VCaP (cell line): ENCODE measurements at regions not wholly inside any gene's neighbourhood (a gene's known extent, or its start where the extent isn't known, plus 50 kb on each side); places are given as distances from the start of the nearest gene placed in this dataset.

Experiments
- H3K27ac ChIP-seq: fragments of 450-650 bp; 2 replicates; pipeline ENCODE4 v1.5.1; 2017
- TF ChIP-seq, protein P1 (sequence below): fragments of 450-650 bp; conservative IDR thresholded peaks from 2 replicates; pipeline ENCODE4 v1.5.1; 2017; ENCODE audit warnings: mild to moderate bottlenecking, moderate library complexity

GRCh38 chr18:76633588-76634269, 138.7 kb upstream of the ZNF516 start:
- TF ChIP-seq, protein P1, sequence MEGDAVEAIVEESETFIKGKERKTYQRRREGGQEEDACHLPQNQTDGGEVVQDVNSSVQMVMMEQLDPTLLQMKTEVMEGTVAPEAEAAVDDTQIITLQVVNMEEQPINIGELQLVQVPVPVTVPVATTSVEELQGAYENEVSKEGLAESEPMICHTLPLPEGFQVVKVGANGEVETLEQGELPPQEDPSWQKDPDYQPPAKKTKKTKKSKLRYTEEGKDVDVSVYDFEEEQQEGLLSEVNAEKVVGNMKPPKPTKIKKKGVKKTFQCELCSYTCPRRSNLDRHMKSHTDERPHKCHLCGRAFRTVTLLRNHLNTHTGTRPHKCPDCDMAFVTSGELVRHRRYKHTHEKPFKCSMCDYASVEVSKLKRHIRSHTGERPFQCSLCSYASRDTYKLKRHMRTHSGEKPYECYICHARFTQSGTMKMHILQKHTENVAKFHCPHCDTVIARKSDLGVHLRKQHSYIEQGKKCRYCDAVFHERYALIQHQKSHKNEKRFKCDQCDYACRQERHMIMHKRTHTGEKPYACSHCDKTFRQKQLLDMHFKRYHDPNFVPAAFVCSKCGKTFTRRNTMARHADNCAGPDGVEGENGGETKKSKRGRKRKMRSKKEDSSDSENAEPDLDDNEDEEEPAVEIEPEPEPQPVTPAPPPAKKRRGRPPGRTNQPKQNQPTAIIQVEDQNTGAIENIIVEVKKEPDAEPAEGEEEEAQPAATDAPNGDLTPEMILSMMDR = no peak
- H3K27ac ChIP-seq = no peak overlapping the region

DNA sequence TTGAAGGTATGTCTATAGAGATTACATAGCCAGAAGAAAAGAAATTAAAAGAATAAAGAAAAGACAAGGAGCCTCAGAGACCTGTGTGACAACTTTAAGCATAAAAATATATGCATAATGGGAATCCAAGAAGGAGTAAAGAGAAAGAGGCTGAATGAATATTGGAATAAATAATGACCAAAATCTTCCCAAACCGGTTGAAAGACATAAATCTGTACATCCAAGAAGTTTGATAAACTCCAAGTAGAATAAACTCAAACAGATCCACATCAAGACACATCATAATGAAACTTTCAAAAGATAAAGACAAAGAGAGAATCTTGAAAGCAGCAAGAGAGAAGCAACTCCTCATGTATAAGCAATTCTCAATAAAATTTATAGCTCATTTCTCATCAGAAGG, 132.4 kb upstream of the ZNF516 start:
- TF ChIP-seq, protein P1 = no peak
- H3K27ac ChIP-seq = no peak overlapping the region

DNA sequence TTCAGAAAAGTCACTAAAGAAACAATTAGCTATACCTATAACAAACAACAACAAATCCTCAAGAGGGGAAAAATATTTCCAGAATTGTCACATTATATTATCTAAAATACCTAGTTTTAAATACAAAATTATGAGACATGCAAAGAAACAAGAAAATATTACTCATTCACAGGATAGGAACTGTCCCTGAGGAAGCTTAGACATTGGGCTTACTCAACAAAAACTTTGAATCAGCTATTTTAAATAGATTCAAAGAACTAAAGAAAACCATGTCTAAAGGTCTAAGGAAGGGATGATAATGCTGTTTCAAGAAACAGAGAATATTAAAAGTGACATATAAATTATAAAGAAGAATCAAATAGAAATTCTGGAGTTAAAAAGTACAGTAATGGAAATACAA, 131.9 kb upstream of the ZNF516 start:
- no peak overlapping the region for H3K27ac ChIP-seq
- TF ChIP-seq, protein P1 = no peak

DNA sequence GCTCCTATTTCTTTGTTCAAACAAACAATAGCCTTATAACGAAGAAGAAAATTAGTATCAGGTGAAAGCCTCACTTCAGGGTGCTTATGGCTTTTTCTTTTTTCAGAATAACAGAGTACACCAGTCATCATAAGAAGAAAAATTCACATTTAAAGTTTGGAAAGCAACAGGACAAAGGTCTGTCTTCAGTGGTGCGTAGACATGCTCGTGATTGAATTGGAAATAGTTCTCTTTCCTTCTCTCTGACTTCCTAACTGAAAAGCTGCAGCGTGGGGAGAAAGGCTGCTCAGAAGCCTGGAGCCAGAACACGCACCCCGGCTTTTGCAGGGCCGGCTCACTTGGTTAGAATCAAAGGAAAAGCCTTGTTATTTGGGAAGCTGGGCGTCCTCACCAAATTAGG, 127.6 kb upstream of the ZNF516 start:
- TF ChIP-seq, protein P1 = no peak
- H3K27ac ChIP-seq = no peak overlapping the region

GRCh38 chr18:76621782-76622495, 126.9 kb upstream of the ZNF516 start:
- H3K27ac ChIP-seq = peak overlapping the region; percentile 26; the same call in 1 of the 2 replicates
- TF ChIP-seq, protein P1 = no peak

- TF ChIP-seq, protein P1 = no peak
- peak overlapping the region; percentile 26 for H3K27ac ChIP-seq
These were observed 126.2 kb upstream of the ZNF516 start for GRCh38 chr18:76621226-76621625.

- TF ChIP-seq, protein P1 = no peak
- H3K27ac ChIP-seq = peak overlapping the region; percentile 26
These were observed 125.5 kb upstream of the ZNF516 start for GRCh38 chr18:76620321-76621170.
